Stomach (tissue), 4 donors: ENCODE measurements at regions not wholly inside any gene's neighbourhood (a gene's known extent, or its start where the extent isn't known, plus 50 kb on each side); places are given as distances from the start of the nearest gene placed in this dataset.

Experiments used
- CTCF ChIP-seq, 7 experiments: fragments of 450-650 bp in 4 of 7; fragments of 200-600 bp in 3 of 7; sonication (generic) in 3 of 7; IDR thresholded peaks; one replicate each; pipeline ENCODE4 v1.5.1; 2016 to 2019; ENCODE audit warnings: antibody characterized with exemption in 7 of 7, control low read depth in 2 of 7, mild to moderate bottlenecking in 1 of 7
- EP300 ChIP-seq: sonication (generic); formaldehyde crosslinking; IDR thresholded peaks from one replicate; pipeline ENCODE4 v1.6.1; 2017; ENCODE audit warnings: antibody characterized with exemption
- POLR2A ChIP-seq, 4 donors: fragments of 450-650 bp; IDR thresholded peaks; one replicate each; pipeline ENCODE4 v1.6.1; 2016; ENCODE audit warnings: antibody characterized with exemption in 4 of 4, control low read depth in 2 of 4, mild to moderate bottlenecking in 1 of 4, moderate library complexity in 1 of 4
- POLR2AphosphoS5 ChIP-seq, 3 donors: sonication (generic); formaldehyde crosslinking; IDR thresholded peaks; one replicate each; pipeline ENCODE4 v1.6.1; 2016; ENCODE audit warnings: antibody characterized with exemption in 3 of 3

DNA sequence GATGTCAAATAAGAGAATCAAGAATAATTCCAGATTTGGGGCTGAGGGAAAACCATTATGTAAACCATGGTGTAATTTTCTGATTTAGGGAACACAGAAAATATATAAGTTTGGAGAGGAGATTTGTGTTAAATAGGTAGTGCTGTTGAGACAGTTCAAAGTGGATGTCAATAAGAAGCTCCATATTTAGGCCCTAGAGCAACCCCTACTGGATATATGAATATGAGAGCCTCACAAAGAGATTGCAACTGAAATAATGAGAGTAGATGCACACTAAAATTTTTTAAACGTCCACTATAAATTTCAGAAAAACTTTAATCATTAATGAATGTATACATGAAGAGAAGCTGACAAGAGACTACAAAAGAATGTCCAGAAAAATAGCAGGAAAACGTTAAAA lies 1447.8 kb upstream of the PRMT6 start:
- no peak for TF ChIP-seq CTCF (IDR thresholded peaks at IDR 0.05)
- TF ChIP-seq EP300, result no peak
- no peak for TF ChIP-seq POLR2A (IDR thresholded peaks at IDR 0.05)
- TF ChIP-seq POLR2AphosphoS5 (IDR thresholded peaks at IDR 0.05), result no peak
